Activated CD4-positive, alpha-beta T cell treated with anti-CD3 and anti-CD28 coated beads for 48 hours (primary cell): ENCODE measurements at regions not wholly inside any gene's neighbourhood (a gene's known extent, or its start where the extent isn't known, plus 50 kb on each side); places are given as distances from the start of the nearest gene placed in this dataset.
"Not testable (repeated sequence)": the region's sequence is repeated elsewhere in the genome, so short reads cannot be mapped to it uniquely, and the experiment has no call there.

Experiments used
- DNase-seq: peaks from one replicate; pipeline ENCODE4 v3.0.0-alpha.2; 2020

DNA sequence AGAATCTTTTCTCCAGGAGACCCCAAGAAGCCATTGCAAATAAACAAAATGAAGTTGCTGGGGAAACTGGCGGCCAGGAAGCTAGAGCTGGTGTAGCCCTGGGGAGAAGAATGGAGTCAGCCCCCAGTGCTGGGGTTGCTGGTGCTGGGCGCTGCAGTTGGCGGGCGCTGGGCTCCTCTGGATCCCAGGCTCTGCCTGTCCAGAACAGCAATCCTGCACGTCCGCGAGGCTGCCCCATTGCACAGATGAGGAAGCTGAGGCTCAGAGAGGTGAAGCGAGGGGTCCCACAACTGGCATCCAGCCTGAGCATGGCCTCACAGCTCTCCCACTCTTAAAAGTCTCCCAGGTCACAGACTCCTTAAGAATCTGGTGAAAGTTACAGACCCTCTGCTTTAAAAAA, 161.1 kb downstream of the OR4M2 start:
- no peak for DNase-seq

DNA sequence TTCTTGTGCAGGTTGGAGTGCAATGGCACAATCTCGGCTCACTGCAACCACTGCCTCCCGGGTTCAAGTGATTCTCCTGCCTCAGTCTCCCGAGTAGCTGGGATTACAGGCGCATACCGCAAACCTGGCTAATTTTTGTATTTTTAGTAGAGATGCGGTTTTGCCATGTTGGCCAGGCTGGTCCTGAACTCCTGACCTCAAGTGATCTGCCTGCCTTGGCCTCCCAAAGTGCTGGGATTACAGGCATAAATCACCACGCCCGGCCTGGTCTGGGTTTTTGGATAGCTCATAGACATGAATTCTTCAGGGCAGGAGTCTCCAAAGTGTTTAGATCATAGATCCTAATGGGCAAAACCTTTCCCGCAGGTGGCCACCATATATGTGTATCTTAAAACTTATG, 162.0 kb downstream of the OR4M2 start:
- not testable (repeated sequence) for DNase-seq

DNA sequence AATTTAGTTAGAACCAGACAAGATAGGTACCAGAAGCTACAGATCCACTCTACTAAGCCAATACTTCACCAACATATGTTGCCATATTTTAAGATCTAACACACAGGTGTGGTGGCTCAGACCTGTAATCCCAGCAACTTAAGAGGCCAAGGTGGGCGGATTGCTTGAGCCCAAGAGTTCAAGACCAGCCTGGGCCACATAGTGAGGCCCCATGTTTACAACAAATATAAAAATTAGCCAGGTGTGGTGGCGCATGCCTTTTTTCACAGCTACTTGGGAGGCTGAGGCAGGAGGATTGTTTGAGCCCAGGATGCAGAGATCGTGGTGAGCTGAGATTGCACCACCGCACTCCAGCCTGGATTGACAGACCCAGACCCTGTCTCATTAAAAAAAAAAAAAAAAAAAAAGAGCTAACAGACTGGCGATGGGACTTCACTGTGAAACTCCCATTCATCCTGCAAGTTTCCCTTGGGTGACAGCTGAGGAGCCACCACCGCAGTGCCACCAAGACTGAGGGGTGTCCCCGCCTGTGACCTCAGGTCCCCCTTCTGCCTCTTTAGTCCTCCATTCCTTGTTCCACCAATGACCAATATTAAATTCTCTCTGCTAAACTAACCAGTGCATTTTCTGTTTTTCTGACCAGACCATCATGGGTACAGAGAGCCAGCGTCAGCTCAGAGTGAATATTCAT, 163.3 kb downstream of the OR4M2 start:
- DNase-seq, result no peak

DNA sequence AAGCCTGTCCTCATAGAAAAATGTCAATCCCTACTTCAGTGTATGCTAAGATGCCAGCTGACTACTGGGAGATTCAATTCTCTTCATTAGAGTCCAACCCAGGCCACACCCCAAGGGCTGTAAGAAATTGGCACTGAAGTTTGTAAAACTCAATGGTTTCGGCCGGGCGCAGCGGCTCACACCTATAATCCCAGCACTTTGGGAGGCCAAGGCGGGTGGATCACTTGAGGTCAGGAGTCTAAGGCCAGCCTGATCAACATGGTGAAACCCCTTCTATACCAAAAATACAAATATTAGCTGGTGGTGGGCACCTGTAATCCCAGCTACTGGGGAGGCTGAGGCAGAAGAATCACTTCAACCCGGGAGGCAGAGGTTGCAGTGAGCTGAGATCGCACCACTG, 169.2 kb downstream of the OR4M2 start:
- not testable (repeated sequence) for DNase-seq

DNA sequence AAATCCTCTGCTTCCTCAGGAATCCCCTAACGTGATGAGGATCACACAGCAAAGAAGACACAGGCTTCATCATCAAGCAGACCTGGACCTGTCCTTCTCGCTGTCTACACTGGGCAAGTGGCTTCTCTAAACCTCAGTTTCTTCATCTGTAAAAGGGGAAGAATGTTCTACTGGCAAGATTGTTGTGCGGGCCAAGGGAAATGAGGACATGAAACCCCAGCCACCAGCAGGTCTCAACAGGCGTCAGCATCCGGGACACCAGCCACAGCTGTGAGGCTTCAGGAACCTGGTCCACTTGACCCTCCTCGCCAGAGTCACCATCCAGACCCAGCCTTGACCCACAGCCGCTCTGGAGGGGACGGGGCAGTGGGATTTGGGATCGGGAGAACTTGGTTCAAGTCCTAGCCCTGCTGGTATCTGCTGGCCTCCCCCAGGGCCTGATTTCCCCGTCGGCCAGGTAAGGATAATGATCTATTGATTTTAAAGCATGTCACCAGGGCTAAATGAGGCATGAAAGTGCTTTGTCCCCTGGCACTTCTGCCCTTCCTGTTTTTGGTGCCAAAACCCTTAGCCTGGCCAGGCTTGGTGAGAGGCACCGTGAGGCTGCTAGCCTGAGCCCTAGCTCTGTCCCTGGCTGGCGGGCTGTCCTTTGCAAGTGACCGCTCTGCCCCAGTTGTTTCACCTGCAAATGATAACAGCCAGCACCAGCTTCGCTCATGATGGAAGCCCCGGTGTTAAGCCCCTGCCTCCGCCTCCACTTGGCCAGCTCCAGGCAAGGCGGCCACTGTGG, 170.4 kb downstream of the OR4M2 start:
- not testable (repeated sequence) for DNase-seq

DNA sequence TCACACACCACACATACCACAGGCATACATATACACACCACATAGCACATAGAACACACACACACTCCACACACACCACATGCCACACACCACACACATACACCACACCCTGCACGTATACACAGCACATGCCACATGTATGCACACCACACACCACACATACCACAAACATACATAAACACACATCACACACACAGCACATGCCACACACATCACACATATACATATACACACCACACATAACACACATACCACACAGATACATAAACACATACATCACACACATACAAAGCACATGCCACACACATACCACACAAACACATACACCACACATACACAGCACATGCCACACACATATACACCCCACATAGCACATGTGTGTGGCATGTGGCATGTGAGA, 171.1 kb downstream of the OR4M2 start:
- DNase-seq, result no peak

DNA sequence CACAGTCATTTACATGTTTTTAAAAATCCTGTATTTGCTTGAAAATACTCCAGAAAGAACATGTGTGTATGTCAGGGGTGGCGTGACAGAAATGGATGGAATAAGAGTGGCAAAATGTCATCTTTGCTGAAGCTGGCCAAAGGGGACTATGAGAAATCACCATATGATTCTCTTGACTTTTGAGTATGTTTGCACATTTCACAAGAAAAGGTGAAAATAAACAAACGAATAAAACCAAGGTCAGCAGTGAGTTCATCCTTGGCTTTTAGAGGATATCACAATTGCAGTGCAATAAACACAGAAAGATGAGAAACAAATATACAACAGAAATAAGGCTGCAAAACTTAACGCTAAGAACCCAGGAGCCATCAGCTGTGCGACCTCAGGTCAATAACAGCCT, 171.7 kb downstream of the OR4M2 start:
- DNase-seq, result not testable (repeated sequence)

DNA sequence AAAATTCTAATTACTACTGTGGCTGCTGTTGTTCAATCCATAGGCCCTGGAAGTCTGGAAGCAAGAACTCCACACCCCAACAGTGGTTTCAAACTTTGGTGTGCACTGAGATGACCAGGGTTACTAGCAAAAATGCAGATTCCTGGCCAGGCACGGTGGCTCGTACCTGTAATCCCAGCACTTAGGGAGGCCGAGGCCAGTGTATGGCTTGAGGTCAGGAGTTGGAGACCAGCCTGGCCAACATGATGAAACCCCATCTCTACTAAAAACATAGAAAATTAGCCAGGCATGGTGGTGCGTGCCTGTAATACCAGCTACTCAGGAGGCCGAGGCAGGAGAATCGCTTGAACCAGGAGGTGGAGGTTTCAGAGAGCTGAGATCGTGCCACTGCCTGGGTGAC, 172.2 kb downstream of the OR4M2 start:
- DNase-seq, result not testable (repeated sequence)

DNA sequence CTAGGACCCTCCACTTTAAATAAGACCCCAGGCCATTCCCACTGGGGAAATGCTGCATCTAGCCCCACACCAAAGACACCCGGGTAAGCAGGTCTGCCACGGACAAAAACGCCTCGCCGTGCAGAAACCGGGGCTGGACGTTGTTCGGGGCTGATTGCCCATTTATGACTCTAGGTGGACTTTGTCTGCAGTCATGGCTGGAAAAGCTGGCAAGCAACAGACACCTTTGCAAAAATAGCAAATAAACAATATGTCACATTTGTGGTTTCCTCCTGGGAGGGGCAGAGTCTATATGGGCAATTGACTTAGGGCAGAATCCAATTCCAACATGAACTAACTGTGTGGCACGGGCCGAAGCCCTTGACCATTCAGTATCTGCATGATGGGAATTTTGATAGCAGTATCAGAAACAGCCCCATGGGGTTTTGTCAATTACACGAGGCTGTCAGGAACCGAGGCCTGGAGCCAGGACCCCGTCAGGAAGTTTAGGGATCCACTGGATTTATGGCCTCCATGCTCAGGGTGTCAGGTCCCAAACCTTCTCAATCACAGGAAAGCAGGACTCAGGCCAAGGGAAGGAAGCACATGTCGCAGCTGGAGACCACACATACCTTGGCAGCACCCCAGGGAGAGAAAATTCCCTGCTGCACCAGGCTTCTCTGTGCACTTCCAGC, 172.8 kb downstream of the OR4M2 start:
- not testable (repeated sequence) for DNase-seq

DNA sequence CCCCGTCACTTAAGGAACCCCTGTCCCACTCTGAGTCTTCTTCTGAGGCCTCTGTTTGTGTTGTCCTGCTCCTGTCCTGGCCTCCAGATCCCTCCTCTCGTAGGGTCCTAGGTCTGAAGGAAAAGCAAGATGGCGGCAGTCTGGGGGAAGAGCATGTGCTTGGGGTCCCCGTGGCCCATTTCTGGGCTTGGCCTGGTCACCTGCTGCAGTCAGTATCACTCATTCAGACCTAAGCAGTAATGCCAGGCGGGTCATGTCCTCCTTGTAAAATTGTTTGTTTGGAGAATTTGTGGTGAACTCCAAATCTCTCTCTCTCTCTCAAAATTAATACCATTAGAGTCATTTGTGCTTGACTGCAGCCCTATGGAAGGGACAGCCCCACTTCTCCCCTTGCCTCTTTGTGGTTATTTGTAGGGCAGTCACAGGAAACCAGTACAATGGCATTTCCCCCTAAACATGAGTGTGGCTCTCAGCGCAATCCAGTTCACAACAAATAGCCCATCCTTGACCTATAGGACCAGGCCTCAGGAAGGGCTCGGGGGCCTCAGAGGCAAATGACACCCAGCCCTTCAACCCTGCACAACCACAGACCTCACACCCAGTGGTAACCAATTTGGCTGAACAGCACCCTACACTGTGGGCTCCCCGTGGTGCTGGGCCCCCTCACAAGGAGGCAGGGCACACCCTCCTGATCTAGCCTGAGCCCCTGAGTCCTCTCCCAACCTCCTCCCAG, 173.5 kb downstream of the OR4M2 start:
- DNase-seq, result no peak

DNA sequence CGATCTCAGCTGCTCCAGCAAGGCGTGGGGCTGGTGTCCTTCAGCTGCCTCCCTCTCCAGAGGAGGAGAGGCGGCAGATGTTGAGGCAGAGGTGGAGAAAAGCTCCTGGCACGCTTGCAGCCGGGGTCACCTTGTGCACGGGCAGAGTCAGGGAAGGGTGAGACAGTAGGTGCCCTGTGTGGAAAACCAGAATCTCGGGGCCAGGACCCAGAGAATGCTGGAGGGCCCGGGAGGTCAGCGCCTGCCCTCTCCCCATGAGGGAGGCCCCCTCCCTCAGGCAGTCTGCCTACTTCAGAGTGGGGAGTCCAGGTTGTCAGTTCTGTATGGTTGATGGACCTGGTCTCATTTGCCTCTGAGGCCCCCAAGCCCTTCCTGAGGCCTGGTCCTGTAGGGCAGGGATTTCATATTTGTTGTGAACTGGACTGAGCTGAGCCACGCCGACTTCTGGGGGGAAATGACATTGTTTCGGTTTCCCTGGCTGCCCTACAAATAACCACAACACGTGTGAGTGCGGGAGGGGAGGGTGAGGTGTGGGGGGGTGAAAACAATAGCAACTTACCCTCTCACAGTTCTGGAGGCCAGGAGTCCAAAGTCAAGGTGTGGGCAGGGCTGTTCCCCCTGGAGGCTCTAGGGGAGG, 174.2 kb downstream of the OR4M2 start:
- not testable (repeated sequence) for DNase-seq

DNA sequence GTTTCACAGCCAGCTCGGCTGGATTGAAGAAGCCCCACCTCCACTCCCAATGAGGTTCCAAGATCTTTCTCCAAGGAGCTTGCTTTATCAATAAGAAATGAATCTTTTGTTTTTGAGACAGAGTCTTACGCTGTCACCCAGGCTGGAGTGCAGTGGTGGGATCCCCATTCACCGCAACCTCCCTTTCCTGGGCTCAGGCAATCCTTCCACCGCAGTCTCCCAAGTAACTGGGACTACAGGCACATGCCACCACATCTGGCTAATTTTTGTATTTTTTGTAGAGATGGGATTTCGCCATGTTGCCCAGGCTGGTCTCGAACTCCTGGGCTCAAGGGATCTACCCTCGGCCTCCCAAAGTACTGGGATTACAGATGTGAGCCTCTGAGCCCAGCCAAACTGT, 175.3 kb downstream of the OR4M2 start:
- DNase-seq, result not testable (repeated sequence)

DNA sequence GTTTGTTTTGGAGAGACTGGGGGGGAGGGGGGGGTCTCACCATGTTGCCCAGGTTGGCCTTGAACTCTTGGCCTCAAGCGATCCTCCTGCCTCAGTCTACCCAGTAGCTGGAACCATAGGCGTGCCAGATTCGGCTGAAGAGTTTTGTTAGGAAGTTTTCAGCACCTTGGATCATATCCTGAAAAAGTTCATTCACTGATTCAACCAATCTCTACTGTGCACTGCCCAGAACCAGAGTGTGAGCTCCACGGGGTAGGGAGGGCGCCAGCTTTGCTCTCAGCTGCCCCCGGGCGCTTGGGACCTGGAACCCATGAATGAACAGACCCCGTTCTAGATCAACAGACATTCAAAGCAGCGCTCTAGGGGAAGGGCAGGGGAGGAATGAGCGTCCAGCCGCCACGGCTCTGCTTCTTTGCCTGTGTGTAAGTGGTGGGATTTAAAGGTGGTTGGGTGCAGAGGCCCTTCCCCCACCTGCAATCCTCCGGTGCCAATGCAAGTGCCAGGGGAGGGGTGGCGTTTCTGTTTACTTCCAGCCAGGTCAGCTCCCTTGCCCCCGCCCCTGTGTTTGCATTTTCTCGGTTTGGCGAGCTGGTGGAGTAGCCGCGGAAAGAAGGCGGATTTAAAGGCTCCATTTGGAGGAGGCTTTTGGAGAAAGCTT, 176.2 kb downstream of the OR4M2 start:
- DNase-seq, result not testable (repeated sequence)

DNA sequence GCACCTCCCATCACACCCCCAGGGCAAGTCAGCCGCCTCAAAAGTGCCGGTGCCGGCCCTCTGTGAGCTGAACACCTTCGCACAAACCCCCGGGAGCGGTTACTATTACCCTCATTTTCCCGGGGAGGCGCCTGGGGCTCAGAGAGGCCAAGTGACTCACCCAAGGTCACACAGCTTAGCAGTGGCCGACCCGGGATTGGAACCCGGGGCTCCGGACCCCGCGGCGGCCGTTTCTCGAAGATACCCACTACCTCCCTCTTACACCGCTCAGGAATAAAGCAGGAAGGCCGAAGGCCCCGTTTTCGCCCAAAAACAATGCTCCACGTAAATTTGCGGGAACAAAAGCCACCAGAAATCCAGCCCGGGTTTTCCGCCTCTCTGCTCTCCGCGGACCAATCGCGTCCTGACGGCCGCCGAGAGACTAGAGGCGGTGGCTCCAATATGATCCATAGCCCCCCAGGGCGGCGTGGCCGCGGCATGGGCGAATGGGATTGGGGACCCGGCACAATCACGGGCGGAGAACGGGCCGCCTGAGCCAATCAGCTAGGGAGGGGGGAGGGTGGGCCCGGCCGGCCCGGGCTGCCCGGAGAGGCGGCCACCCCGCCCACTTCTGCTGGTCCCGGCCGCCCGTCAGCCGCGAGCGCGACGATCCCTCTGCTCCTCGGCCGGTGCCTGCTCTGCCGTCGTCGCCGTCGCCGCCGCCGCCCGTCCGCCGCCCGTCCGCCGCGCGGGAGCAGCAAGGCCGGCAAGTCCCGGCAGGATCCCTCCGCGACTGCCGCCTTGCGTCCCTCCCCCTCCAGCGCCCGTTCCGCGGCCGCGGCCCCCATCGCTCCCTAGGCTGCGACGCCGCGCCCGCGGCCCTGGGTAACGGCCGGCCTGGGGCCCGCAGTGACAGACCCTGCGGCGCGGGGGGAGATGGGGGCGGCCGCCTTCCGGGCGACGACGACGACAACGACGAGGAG, 177.0 kb downstream of the OR4M2 start:
- DNase-seq, result peak; percentile 39

DNA sequence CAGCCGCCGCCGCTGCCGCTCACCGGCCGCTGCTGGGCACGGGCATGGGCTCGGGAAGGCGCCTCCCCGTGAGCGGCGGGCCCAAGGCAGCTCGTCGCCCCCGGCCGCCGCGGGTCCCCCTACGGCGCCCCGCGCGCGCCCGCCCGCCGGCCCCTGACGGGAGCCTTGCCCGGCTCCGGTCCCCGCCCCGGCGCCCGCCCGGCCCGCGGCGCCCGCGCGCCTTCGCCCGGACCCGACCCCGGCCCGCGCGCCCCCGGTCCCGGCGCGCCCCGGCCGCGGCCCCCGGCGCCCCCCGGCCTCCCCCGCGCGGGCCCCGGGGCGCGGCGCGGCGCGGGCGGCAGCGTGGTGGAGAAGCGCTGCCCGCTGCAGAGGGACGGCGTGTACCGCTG, 177.7 kb downstream of the OR4M2 start:
- no peak for DNase-seq

DNA sequence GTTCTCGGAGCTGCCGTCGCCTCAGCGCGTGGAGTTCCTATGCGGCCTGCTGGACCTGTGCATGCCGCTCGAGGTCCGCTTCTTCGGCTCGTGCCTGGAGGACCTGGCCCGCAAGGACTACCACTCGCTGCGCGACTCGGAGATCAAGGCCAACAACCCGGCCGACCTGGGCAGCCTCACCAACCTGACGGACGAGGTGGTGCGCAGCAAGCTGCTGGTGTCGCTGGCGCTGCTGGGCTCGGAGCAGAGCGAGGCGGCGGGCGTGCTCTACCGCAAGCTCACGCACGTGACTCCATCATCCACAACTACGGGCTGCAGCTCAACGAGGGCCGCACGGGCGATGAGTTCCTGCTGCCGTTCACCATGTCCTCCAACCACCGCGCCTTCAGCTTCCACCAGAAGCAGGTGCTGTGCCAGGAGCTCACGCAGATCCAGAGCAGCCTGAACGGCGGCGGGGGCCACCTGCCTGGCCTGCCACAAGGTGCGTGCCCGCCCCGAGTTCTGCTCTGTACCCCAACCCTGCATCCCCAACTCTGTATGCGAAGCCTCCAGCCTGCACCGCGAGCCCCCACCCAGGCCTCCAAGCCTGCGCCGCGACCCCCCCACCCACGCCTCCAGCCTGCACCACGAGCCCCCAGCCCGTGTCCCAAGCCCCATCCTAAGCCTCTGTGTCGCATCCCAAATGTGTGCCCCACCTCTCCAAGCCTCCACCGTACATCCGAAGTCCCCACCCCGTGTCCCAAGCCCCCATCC, 178.2 kb downstream of the OR4M2 start:
- no peak for DNase-seq

DNA sequence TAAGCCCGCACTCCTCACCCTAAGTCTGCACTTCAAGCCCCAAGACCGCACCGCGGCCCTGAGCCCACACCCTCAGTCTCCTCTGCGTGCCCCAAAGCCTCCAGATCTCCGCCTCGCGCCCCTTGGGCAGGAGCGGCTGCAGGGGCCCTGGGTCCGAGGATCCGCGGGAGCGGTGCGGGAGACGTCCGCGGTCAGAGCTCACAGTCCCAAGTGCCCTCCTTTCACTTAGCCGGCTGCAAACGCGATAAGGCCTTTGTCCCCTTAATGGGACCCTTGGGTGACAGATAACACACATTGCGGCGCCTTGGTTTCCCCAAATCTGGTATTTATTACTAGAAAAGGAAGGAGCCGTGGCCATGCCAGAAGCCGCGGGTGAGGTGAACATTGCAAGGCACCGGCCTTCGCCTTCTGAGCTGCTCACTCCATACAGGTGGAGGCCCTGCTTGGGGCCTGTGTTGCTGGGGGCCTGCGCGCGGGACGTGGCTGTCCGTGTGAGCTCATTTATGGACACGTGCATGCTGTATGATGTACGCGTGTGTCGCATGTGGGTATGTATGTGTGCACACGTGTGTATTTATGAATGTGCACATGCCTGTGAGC, 178.9 kb downstream of the OR4M2 start:
- DNase-seq, result not testable (repeated sequence)

DNA sequence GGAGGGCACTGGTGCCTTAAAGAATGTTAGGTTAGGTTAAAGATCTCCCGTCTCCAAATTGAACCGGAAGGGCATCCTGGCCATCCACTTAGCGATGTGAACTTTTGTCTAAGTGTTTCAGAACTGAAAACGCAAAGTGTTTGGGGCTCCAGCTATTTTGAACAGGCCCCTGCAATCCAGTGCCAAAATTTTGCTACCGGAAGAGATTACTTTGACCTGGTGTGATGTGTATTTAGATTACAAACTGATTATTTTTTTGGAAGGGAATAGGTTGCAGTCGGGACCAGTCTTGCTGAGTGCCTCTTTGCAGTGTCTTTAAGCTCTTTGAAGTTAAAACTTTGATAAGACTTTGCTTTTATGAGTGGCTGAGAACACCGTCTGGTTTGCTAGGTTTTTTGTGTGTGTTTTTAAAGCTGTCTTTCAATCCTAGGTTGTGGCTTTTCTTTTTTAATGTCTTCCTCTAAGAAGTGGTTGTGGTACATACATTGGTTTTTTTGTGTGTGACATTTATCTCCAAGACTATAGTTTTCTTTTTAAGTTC, 179.6 kb downstream of the OR4M2 start:
- no peak for DNase-seq

DNA sequence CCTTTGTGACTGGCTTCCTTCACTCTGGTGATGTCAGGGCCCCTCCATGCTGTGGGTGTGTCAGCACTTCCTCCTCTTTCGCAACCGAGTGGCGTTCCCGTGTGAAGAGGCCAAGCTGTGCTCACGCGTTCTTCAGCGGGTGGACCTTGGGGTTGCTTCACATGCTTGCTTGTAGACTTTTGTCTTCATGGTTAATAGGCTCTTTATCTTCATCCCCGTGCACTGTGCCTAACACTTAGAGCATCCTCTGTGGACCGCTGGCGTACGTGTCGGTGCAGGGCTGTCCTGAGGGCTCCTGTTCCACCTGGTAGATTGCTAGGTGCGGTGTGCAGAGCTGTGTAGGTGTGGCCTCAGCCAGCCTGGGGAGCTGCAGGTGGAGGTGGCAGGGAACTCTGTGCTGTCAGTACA, 182.3 kb downstream of the OR4M2 start:
- peak; percentile 64 for DNase-seq
